Mesothelial cell of epicardium (in vitro differentiated cells): ENCODE measurements at regions not wholly inside any gene's neighbourhood (a gene's known extent, or its start where the extent isn't known, plus 50 kb on each side); places are given as distances from the start of the nearest gene placed in this dataset.

Experiments
- DNase-seq, 2 experiments: peaks; one replicate each; pipeline ENCODE4 v3.0.0; 2021; ENCODE audit warnings: low spot score in 2 of 2; ENCODE audit not compliant: unreplicated experiment in 2 of 2
- H3K27ac Mint-ChIP-seq: 2 replicates; pipeline ENCODE4 v1.8.0; 2021; ENCODE audit warnings: mixed read lengths
- H3K27me3 Mint-ChIP-seq: 2 replicates; pipeline ENCODE4 v1.8.0; 2021; ENCODE audit warnings: low read depth, mixed read lengths
- H3K36me3 Mint-ChIP-seq: 2 replicates; pipeline ENCODE4 v1.8.0; 2021; ENCODE audit warnings: mixed read lengths
- H3K4me1 Mint-ChIP-seq: 2 replicates; pipeline ENCODE4 v1.8.0; 2021; ENCODE audit warnings: mixed read lengths
- H3K4me3 Mint-ChIP-seq: 2 replicates; pipeline ENCODE4 v1.8.0; 2021; ENCODE audit warnings: mild to moderate bottlenecking, moderate library complexity, mixed read lengths
- H3K9me3 Mint-ChIP-seq: 2 replicates; pipeline ENCODE4 v1.8.0; 2021; ENCODE audit warnings: mixed read lengths
- CTCF ChIP-seq: fragments of 200-600 bp; sonication (generic); IDR thresholded peaks from one replicate; pipeline ENCODE4 v1.5.0; 2021; ENCODE audit warnings: antibody characterized with exemption; ENCODE audit not compliant: unreplicated experiment

GRCh38 chr3:87041191-87041590 lies 50.2 kb upstream of the VGLL3 start:
- Mint-ChIP-seq H3K36me3 (no peaks in the 10 kb centered on the region), H3K27me3 (no peaks in the 10 kb centered on the region), H3K27ac (no peak overlapping the region), H3K4me1 (peaks cover 2% of the 10 kb centered on the region), H3K9me3 (peaks cover 4% of the 10 kb centered on the region), H3K4me3 (no peak overlapping the region)
- no peak for TF ChIP-seq CTCF
- no peak for DNase-seq
